ENCODE measurements at regions not wholly inside any gene's neighbourhood (a gene's known extent, or its start where the extent isn't known, plus 50 kb on each side); places are given as distances from the start of the nearest gene placed in this dataset.

GRCh38 chr3:20323307-20323927 lies 137.4 kb upstream of the SGO1 start:
- H2BK15ac ChIP-seq (ENCODE audit: low read length): no peak overlapping the region
- no peak overlapping the region for H4K5ac ChIP-seq (ENCODE audit: insufficient read length, low read depth, low read length)
- H3K4ac ChIP-seq (replicated peaks; ENCODE audit: insufficient read length, low read depth, low read length): no peak overlapping the region
- H3K14ac ChIP-seq (ENCODE audit: insufficient read length): no peak overlapping the region
- H3K23ac ChIP-seq (ENCODE audit: insufficient read length): no peak overlapping the region
- no peak overlapping the region for H2BK120ac ChIP-seq (replicated peaks; ENCODE audit: low read depth, low read length)
- ChIA-PET POLR2A (ENCODE audit: partially characterized antibody) (no interaction called here), CTCF (ENCODE audit: partially characterized antibody) (interaction anchor here (1.5 kb wide), 1 partner anchor 22 kb away, joined by 3 read pairs; no protein-coding TSS in a partner anchor)
- no peak for DNase-seq (ENCODE audit: low read depth in 1 of 2, low spot score in 2 of 2)
- H2AFZ ChIP-seq (ENCODE audit: low read length): no peak overlapping the region
- H3K4me3 ChIP-seq (ENCODE audit: extremely low read depth in 1 of 4, insufficient read depth in 2 of 4, low read depth in 3 of 4, low read length in 4 of 4): no peak overlapping the region
- H4K8ac ChIP-seq (ENCODE audit: extremely low read depth, insufficient read depth, low read length): no peak overlapping the region
- no peak overlapping the region for H3K56ac ChIP-seq (replicated peaks; ENCODE audit: insufficient read length, low read depth, low read length)
- H3K36me3 ChIP-seq (ENCODE audit: control insufficient read depth in 2 of 4, insufficient read depth in 4 of 4, low read length in 3 of 4): no peaks in the 10 kb centered on the region
- FAIRE-seq: no peak
- H3K23me2 ChIP-seq (ENCODE audit: low read depth, low read length): no peaks in the 10 kb centered on the region
- H3K9ac ChIP-seq (replicated peaks in 1 of 4; ENCODE audit: extremely low read depth in 1 of 4, low read depth in 3 of 4, low read length in 3 of 4): no peak overlapping the region
- no peaks in the 10 kb centered on the region for H3K79me1 ChIP-seq (ENCODE audit: low read depth, low read length)
- H4K20me1 ChIP-seq (replicated peaks in 1 of 2; ENCODE audit: control insufficient read depth in 1 of 2, insufficient read depth in 2 of 2, low read length in 2 of 2): no peaks in the 10 kb centered on the region
- H4K91ac ChIP-seq (replicated peaks; ENCODE audit: insufficient read length, low read length): no peak overlapping the region
- 90% methylated on average over 8 of the region's 8 CpGs; no CpG with 5 or more reads in 1 of the 2 experiments for WGBS, 2 experiments (ENCODE audit: extremely low coverage in 1 of 2, insufficient coverage in 1 of 2, insufficient read length in 1 of 2, insufficient replicate concordance in 2 of 2, low coverage in 1 of 2, low lambda C conversion rate in 2 of 2, missing lambda C conversion rate in 1 of 2)
- H3K4me2 ChIP-seq (ENCODE audit: insufficient read depth in 1 of 2, low read depth in 2 of 2, low read length in 2 of 2): no peak overlapping the region
- H3K4me1 ChIP-seq (replicated peaks in 1 of 4; ENCODE audit: control insufficient read depth in 3 of 4, insufficient read depth in 4 of 4, low read length in 3 of 4): no peaks in the 10 kb centered on the region
- H3K79me2 ChIP-seq (ENCODE audit: control insufficient read depth in 1 of 2, insufficient read depth in 2 of 2, low read length in 2 of 2): no peaks in the 10 kb centered on the region
- H2AK5ac ChIP-seq (ENCODE audit: low read depth, low read length): no peak overlapping the region
- no peak overlapping the region for H2BK5ac ChIP-seq (ENCODE audit: low read depth, low read length)
- H3K27me3 ChIP-seq (replicated peaks in 1 of 4; ENCODE audit: control insufficient read depth in 3 of 4, extremely low read depth in 1 of 4, insufficient read depth in 3 of 4, low read length in 3 of 4): no peaks in the 10 kb centered on the region
- no peak overlapping the region for H2BK12ac ChIP-seq (ENCODE audit: low read depth, low read length)
- H3K9me3 ChIP-seq (ENCODE audit: insufficient read depth in 2 of 2, low read depth in 1 of 2, low read length in 1 of 2): no peaks in the 10 kb centered on the region
- no peak overlapping the region for H3K18ac ChIP-seq (ENCODE audit: extremely low read depth, low read length)
- H2BK20ac ChIP-seq (ENCODE audit: low read length): no peak overlapping the region
- no peak overlapping the region for H3K27ac ChIP-seq (ENCODE audit: low read depth, low read length)
- TF ChIP-seq EP300 (IDR thresholded peaks at IDR 0.05; ENCODE audit: borderline replicate concordance in 1 of 2, low read depth in 2 of 2, low read length in 2 of 2) (no peak), KDM1A (IDR thresholded peaks at IDR 0.05; ENCODE audit: borderline replicate concordance, low read length) (no peak), PHF8 (conservative IDR thresholded peaks at IDR 0.05; ENCODE audit: low read depth, low read length) (no peak), ATF3 (IDR thresholded peaks at IDR 0.05; ENCODE audit: insufficient read depth, low read depth, low read length) (no peak), HDAC2 (IDR thresholded peaks at IDR 0.05; ENCODE audit: borderline replicate concordance in 1 of 2, low read depth in 2 of 2, low read length in 2 of 2) (no peak), POLR2AphosphoS5 (IDR thresholded peaks at IDR 0.05; ENCODE audit: low read depth, low read length) (no peak), RBBP5 (IDR thresholded peaks at IDR 0.05; ENCODE audit: borderline replicate concordance, low read depth, low read length) (no peak), GTF2F1 (IDR thresholded peaks at IDR 0.05; ENCODE audit: borderline replicate concordance, low read depth, low read length) (no peak), RAD21 (IDR thresholded peaks at IDR 0.05 in 1 of 2, conservative IDR thresholded peaks at IDR 0.05 in 1 of 2; ENCODE audit: low read depth in 2 of 2, low read length in 2 of 2) (no peak), RXRA (IDR thresholded peaks at IDR 0.05; ENCODE audit: insufficient read depth, low read depth, low read length) (no peak)
